ENCODE measurements at regions not wholly inside any gene's neighbourhood (a gene's known extent, or its start where the extent isn't known, plus 50 kb on each side); places are given as distances from the start of the nearest gene placed in this dataset.

DNA sequence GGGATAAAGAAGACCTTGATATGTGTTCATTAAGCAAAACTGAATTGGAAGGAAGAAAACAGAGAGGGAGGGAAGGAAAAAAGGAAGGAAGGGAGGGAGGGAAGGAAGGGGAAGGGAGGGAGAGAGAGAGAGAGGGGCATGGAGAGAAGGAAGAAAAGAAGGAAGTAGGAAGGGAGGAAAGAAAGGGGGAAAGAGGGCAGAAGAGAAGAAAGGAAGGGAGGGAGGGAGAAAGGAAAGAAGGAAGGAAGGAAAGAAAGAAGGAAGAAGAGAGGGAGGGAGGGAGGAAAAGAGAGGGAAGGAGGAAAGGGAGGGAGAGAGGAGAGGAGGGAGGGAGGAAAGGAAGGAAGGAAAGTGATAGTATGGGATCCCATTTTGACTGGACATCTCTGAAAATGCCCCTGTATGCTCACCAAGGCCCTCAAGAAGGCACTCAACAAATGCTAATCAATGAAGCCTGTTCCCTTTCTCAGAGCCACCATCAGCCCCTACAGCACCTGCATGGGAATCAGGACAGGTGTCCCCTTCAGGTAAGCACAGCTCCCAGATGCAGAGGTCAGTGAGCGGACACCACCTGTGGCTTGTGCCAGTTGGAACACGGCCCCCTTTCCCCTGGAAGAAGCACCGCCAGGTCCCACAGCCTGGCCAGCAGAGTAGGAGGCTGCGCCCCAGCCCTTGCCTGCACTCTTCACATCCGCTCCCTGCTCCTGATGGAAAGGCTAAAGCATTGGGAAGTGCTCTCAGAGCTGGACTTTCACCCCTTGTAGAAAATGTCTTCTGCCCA lies 161.4 kb upstream of the DIO3 start:
- Histone ChIP-seq H3K36me3 (replicated peaks; ENCODE audit: insufficient read depth, low read length) (no peaks in the 10 kb centered on the region), H3K9me2 (replicated peaks; ENCODE audit: insufficient read depth, low read length) (no peaks in the 10 kb centered on the region), H3K4me2 (ENCODE audit: low read depth, low read length) (no peak overlapping the region), H3K9ac (ENCODE audit: low read length) (no peak overlapping the region), H3K79me2 (ENCODE audit: low read length) (no peaks in the 10 kb centered on the region), H3K4me3 (ENCODE audit: low read length) (no peak overlapping the region), H3K9me3 (replicated peaks; ENCODE audit: insufficient read depth, low read length) (no peaks in the 10 kb centered on the region), H3F3A (ENCODE audit: insufficient read depth, low read length) (no peaks in the 10 kb centered on the region), H2AFZ (ENCODE audit: low read length) (no peak overlapping the region), H3K27me3 (replicated peaks; ENCODE audit: insufficient read depth, low read length) (peaks cover 42% of the 10 kb centered on the region), H4K20me1 (ENCODE audit: insufficient read depth, low read length) (no peaks in the 10 kb centered on the region), H3K27ac (ENCODE audit: low read length) (no peak overlapping the region), H3K4me1 (ENCODE audit: low read length) (no peaks in the 10 kb centered on the region)
- TF ChIP-seq EZH2 (optimal IDR thresholded peaks at IDR 0.05; ENCODE audit: low read depth, low read length) (no peak), EZH2phosphoT487 (IDR thresholded peaks at IDR 0.05; ENCODE audit: low read length) (no peak)
- TF ChIP-seq, protein P1, sequence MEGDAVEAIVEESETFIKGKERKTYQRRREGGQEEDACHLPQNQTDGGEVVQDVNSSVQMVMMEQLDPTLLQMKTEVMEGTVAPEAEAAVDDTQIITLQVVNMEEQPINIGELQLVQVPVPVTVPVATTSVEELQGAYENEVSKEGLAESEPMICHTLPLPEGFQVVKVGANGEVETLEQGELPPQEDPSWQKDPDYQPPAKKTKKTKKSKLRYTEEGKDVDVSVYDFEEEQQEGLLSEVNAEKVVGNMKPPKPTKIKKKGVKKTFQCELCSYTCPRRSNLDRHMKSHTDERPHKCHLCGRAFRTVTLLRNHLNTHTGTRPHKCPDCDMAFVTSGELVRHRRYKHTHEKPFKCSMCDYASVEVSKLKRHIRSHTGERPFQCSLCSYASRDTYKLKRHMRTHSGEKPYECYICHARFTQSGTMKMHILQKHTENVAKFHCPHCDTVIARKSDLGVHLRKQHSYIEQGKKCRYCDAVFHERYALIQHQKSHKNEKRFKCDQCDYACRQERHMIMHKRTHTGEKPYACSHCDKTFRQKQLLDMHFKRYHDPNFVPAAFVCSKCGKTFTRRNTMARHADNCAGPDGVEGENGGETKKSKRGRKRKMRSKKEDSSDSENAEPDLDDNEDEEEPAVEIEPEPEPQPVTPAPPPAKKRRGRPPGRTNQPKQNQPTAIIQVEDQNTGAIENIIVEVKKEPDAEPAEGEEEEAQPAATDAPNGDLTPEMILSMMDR (IDR thresholded peaks at IDR 0.05; ENCODE audit: low read length): no peak
- no peak for DNase-seq

GRCh38 chr14:101400830-101401229 lies 160.5 kb upstream of the DIO3 start:
- no peak for DNase-seq

DNA sequence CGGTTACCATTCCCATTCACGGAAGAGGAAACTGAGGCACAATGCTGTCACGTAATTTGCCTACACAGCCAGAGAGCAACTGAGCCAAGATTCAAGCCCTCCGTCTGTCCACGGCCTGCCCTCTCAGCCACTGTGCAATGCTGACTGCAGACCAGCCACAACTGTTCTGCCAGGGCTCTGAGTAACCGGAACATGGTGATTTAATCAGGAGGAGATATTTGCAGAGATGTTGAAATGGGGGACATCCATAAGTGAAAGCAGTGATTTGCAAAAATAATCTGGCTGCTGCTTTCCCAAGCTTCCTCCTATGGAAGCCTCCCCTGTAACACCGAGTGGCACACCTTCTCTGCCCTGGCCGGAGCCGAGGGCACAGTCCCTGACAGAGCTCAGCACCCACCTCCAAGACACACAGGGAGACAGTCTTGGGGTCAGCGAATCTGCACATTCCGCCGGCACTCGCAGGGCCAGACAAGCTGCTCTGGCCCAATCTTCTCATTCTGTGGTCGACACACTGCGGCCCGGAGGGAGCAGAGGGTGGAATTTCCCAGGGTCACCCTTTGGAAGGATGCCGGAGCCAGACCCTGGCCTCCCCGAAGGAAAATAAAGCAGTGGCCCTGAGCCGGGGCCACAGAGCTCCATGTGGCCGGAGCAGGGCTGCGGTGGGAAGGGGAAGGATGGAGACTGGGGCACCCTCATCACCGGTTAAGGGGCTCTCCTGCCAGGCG lies 158.2 kb upstream of the DIO3 start:
- H3K4me1 ChIP-seq (ENCODE audit: low read length): no peaks in the 10 kb centered on the region
- no peaks in the 10 kb centered on the region for H3K79me2 ChIP-seq (ENCODE audit: low read length)
- no peak overlapping the region for H3K4me2 ChIP-seq (ENCODE audit: low read depth, low read length)
- no peak overlapping the region for H3K9ac ChIP-seq (ENCODE audit: low read length)
- TF ChIP-seq, protein P1 (IDR thresholded peaks at IDR 0.05; ENCODE audit: low read length): no peak
- TF ChIP-seq EZH2 (optimal IDR thresholded peaks at IDR 0.05; ENCODE audit: low read depth, low read length) (no peak), EZH2phosphoT487 (IDR thresholded peaks at IDR 0.05; ENCODE audit: low read length) (no peak)
- no peaks in the 10 kb centered on the region for H3F3A ChIP-seq (ENCODE audit: insufficient read depth, low read length)
- no peak for DNase-seq
- no peak overlapping the region for H2AFZ ChIP-seq (ENCODE audit: low read length)
- H3K27me3 ChIP-seq (replicated peaks; ENCODE audit: insufficient read depth, low read length): peaks cover 38% of the 10 kb centered on the region
- H3K9me2 ChIP-seq (replicated peaks; ENCODE audit: insufficient read depth, low read length): no peaks in the 10 kb centered on the region
- no peaks in the 10 kb centered on the region for H3K36me3 ChIP-seq (replicated peaks; ENCODE audit: insufficient read depth, low read length)
- H3K4me3 ChIP-seq (ENCODE audit: low read length): no peak overlapping the region
- H4K20me1 ChIP-seq (ENCODE audit: insufficient read depth, low read length): no peaks in the 10 kb centered on the region
- no peak overlapping the region for H3K27ac ChIP-seq (ENCODE audit: low read length)
- no peaks in the 10 kb centered on the region for H3K9me3 ChIP-seq (replicated peaks; ENCODE audit: insufficient read depth, low read length)

More at GRCh38 chr14:101400830-101401229, 160.5 kb upstream of the DIO3 start:
- no peaks in the 10 kb centered on the region for H3K9me2 ChIP-seq (replicated peaks; ENCODE audit: insufficient read depth, low read length)
- no peak overlapping the region for H3K9ac ChIP-seq (ENCODE audit: low read length)
- no peaks in the 10 kb centered on the region for H3K4me1 ChIP-seq (ENCODE audit: low read length)
- H2AFZ ChIP-seq (ENCODE audit: low read length): no peak overlapping the region
- no peak overlapping the region for H3K4me2 ChIP-seq (ENCODE audit: low read depth, low read length)
- no peak overlapping the region for H3K4me3 ChIP-seq (ENCODE audit: low read length)
- H3F3A ChIP-seq (ENCODE audit: insufficient read depth, low read length): no peaks in the 10 kb centered on the region
- no peaks in the 10 kb centered on the region for H4K20me1 ChIP-seq (ENCODE audit: insufficient read depth, low read length)
- no peaks in the 10 kb centered on the region for H3K9me3 ChIP-seq (replicated peaks; ENCODE audit: insufficient read depth, low read length)
- no peaks in the 10 kb centered on the region for H3K36me3 ChIP-seq (replicated peaks; ENCODE audit: insufficient read depth, low read length)
- H3K27ac ChIP-seq (ENCODE audit: low read length): no peak overlapping the region
- TF ChIP-seq EZH2 (optimal IDR thresholded peaks at IDR 0.05; ENCODE audit: low read depth, low read length) (no peak), EZH2phosphoT487 (IDR thresholded peaks at IDR 0.05; ENCODE audit: low read length) (no peak)
- TF ChIP-seq, protein P1 (IDR thresholded peaks at IDR 0.05; ENCODE audit: low read length): no peak
- H3K27me3 ChIP-seq (replicated peaks; ENCODE audit: insufficient read depth, low read length): peaks cover 45% of the 10 kb centered on the region
- no peaks in the 10 kb centered on the region for H3K79me2 ChIP-seq (ENCODE audit: low read length)

Data from MM.1S (cell line).